T follicular helper cell (primary cell): ENCODE measurements at regions not wholly inside any gene's neighbourhood (a gene's known extent, or its start where the extent isn't known, plus 50 kb on each side); places are given as distances from the start of the nearest gene placed in this dataset.

Experiments used
- DNase-seq: peaks from one replicate; pipeline ENCODE4 v3.0.0-alpha.2; 2020; ENCODE audit warnings: low read depth

DNA sequence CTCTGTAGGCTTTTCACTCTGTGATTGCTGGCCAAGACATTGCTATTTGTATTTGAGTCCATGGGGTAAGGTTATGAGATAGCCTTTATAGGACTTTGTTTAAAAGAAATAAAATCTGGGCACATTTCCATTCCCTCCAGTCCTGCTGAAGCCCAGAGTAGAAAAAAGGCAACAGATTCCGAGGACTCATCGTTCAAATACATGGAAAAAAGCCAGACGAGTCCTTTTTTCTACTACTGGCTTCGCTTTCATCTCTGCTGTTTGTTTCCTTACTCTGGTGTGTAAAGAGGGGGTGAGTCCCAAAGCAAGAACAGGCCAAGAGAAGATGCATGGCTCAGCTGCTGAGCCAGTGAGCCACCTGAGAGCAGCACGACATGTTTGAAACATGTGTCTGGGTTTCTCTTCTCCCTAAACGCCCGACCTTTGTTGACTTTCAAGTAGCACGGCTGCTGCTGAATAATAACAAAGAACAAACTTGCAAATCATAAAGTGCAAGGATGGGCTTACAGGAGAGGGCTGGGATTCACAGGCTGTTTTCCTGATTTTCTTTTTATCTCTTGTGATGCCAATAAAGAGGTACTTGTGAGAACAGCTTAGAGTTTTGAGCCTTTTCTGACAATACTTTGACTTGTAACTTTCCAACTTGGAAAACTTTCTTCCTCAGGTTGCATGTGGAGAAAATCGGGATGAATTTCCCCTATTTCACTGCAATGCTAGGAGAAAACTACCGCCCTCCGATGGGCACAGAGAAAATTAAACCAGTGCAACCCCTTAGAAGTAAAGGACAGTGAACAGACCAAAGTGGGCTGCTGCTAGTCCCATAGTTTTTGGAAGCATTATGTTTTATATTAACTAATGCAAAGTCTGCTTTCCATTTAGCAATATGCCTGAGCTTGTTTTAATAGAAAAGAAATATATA, 195.2 kb upstream of the RAG2 start:
- no peak for DNase-seq

GRCh38 chr11:36791957-36792356, 193.9 kb upstream of the RAG2 start:
- no peak for DNase-seq

DNA sequence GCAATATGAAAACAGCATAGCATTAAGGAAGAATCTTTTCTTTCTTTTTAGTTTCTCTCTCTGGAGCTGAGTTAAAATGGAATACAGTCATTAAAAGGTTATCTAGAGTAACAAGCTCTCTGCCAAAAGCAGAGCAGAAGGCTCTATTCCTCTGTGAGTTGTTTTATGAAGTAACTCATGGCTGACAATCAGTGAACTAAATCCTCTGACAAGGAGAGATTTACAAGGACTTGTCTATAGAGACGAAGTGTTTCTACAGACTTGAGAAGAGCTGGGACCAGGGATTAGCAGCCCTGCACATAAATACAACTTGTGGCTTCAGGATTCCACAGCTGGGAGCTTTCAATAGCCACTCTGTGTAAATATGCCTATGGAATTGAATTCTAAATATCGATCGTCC, 192.5 kb upstream of the RAG2 start:
- DNase-seq = no peak

DNA sequence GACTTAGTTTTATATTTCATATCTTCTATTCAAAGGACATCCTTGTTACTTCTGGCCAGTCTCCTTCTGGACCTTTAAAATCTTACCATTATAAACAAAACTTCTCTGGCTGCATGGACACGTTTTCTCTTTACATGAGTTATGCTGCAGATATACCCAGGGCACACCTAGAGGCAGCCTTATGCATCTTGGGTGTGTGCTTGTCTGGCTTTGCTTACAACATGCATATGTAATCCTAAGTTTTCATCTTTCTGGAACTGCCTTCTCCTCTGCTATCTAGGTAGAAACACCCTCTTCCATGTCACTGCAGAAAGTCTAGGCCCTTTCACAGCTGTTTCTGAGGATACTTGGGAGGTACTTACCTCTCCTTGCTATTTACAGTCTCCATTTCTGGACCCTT, 185.8 kb upstream of the RAG2 start:
- DNase-seq = no peak

- DNase-seq = no peak
Observed at GRCh38 chr11:36779791-36780190, 181.8 kb upstream of the RAG2 start.

DNA sequence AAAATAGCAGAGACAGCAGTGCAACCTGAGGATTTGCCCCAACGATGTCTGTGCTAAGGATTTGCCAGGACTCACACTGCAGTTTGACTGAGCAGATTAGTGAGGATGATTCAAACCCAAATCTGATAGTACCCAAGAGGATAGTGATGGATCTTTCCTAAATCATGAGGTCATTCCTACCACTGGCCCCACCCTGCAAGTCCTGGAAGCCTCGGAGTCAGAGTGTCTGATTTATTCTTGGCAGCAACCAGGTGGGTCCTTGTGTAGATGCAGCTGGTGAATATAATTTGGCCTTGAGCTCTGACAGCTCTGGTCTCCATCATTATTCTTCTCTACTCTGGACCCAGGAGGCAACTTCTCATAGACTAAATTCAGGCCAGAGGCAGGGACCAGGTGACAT, 179.3 kb upstream of the RAG2 start:
- DNase-seq = no peak

GRCh38 chr11:36775756-36776155, 177.7 kb upstream of the RAG2 start:
- no peak for DNase-seq

- no peak for DNase-seq
Observed at GRCh38 chr11:36775130-36775529, 177.1 kb upstream of the RAG2 start.

DNA sequence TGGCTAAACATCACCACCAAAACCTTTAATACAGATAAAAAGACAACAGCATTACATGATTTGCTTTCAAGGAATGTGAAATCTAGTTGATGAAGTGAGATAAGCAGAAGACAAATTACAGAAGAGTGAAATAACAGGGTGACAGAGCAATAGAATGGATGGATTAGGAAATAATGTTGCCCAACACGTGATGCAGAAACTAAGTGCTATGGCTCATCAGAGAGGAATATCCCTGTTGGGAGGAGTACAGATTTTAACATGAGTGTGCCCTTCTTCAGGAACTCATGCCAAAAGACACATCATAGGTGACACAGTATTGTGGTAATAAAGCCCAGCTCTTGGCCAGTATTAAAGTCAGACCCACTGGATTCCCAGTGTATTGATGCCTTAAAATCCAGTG, 176.6 kb upstream of the RAG2 start:
- DNase-seq = no peak

- no peak for DNase-seq
Observed at GRCh38 chr11:36763187-36763586, 165.2 kb upstream of the RAG2 start.

- no peak for DNase-seq
Observed at GRCh38 chr11:36757075-36757474, 159.0 kb upstream of the RAG2 start.

DNA sequence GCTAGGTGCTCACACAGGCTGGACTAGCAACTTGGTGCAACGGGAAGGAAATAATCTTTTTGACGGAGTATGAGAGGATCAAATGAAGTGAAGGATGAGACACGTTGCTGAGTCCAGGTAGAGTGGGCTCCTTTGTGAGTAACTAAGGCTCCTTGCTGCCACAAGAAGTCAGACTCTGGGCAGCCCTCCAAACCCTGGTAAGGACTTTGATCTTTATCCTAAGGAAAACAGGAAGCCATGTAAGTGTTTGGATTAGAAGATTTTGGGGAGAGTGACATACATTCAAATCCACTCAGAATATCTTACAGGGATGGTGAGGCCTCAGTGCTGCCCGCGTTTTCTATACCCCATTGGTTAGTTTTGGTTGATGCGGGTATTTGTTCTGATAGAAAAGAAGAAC, 155.9 kb upstream of the RAG2 start:
- DNase-seq = no peak

- DNase-seq = no peak
Observed at GRCh38 chr11:36751996-36752395, 154.0 kb upstream of the RAG2 start.

GRCh38 chr11:36751335-36751781, 153.3 kb upstream of the RAG2 start:
- DNase-seq = no peak

DNA sequence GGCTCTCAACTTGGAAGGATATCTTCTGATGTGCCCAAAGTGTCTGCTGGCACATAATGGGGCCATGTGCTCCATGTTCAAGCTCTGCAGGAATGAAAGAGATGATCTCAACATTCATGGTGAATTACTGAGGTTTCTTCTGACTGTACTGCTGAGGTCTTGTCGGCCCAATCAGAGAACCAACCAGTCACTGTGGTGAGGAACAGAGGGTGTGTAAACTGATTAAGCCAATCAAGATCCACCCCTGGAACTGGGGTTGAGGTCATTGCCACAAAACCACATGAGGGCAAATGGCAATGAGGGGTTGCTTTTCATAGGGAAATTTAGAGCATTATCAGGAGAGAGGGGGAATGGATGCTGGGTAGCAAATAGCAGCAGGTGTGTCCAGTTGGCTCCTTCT, 152.3 kb upstream of the RAG2 start:
- DNase-seq = no peak

DNA sequence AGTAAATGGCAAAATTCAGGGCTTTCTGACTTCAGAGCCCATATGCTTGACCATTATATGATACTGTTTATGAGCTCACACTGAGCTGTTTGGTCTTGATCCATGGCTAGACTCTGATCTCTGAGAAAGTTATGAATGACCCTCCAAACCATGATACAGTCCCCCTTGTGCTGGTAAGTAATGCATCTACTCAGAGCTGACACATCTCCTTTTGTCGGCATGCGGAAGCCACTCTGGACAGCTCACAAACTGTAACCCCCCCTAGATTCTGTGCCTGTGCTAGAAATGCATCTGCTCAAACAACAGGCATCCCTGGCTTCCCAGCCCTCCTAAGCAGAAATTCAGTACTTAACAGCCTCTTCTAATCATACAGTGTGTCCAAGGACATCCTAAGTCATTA, 150.8 kb upstream of the RAG2 start:
- no peak for DNase-seq

DNA sequence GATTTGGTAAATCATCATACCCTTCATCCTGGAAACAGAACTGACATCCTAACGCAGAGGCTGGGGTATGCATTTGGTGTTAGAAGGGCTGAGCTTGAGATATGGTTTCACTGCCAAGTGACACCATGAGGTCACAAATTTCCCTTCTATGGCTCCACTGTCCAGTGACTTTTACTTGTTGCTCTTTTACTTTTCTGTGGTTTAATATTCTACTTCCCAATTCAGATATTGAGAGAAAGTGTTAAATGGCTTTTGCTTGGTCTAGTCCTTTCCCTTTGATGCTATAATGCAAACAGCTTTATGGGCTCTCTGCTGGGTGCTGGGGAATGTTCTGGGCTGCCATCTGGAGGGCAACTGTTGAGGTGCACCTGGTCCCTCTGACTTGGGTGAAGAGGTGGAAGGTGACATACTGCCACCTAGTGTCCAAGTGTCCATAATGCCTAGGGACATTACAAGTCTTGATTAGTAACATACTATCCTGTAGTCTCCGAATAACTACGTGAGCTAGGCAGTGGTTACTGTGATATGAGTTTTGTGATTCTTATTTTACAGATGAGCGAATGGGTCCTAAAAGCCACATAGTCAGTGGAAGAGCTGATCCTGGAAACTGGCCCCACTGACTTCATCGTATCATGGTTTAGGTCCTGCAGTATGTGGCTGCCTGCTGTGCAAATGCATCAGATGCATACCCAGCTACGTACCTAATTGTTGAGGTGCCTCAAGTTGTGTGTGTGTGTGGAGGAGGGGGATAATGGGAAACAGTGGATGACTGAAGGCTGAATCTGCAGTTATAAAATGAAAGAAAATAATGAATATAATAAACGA, 149.1 kb upstream of the RAG2 start:
- peak; percentile 66 for DNase-seq

- DNase-seq = peak; percentile 7
Observed at GRCh38 chr11:36744375-36745168, 146.5 kb upstream of the RAG2 start.

DNA sequence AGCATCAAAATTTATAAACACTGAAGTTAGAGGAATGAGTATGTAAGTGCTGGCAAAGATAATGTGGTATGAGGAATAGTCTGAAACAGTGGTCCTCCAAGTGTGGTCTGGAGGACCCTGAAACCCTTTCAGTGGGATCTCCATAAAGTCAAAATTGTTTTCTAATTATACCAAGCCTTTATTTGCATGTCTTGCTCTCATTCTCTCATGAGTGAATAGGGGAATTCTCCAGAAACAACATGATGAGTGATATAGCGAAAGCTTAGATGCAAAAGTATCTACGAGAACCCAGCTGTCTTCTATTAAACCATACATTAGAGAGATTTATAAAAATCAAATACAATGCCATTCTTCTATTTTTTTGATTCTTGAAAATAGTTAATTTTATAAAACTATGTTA, 145.0 kb upstream of the RAG2 start:
- DNase-seq = no peak

DNA sequence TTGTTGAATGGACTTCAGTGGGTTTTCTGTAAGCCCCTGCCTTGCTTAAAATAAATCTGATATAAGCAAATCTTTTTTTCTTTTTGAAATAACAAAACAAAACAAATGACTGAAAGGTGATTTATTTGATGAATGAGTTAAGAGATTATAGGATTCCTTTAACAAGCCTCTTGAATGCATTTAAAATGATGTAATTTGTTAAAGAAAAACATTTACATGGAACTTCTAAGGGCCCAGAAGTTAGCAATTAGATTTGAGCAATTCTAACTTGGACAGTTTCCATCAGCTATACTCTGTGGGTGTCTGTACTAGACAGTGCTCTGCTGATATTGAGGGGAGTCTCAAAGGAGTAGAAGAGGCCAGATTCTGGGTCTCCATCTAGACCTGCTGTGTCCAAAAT, 143.5 kb upstream of the RAG2 start:
- no peak for DNase-seq

GRCh38 chr11:36738292-36738861, 140.3 kb upstream of the RAG2 start:
- no peak for DNase-seq

DNA sequence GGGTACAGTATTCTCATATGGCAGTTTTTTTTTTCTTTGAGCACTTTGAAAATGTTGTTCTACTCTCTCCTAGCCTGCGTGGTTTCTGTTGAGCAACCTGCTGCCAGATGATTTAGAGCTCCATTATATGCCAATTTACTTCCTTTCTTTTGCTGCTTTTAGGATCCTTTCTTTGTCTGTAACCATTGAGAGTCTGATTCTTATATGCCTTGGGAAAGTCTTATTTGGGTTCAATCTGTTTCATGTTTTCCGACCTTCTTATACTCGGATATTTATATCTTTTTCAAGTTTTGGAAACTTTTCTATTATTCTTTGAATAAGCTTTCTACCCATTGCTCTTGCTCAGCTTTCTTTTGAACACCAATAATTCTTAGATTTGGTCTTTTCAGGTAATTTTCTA, 138.1 kb upstream of the RAG2 start:
- no peak for DNase-seq
